Transverse colon (tissue), 4 donors: ENCODE measurements at regions not wholly inside any gene's neighbourhood (a gene's known extent, or its start where the extent isn't known, plus 50 kb on each side); places are given as distances from the start of the nearest gene placed in this dataset.

ENCODE experiments used
- DNase-seq: peaks from one replicate; pipeline ENCODE4 v3.0.0-alpha.2; 2019
- H3K27ac ChIP-seq, 4 donors: fragments of 200-600 bp; sonication (generic); 2 replicates each; pipeline ENCODE4 v1.5.1; 2016 to 2018; ENCODE audit warnings: inconsistent platforms in 4 of 4
- H3K27me3 ChIP-seq: fragments of 200-600 bp; sonication (generic); 2 replicates; pipeline ENCODE4 v1.5.1; 2017; ENCODE audit warnings: inconsistent platforms
- H3K36me3 ChIP-seq, 4 donors: fragments of 200-600 bp; sonication (generic); 2 replicates each; pipeline ENCODE4 v1.5.1; 2017 to 2019; ENCODE audit warnings: inconsistent platforms in 4 of 4
- H3K4me1 ChIP-seq, 4 donors: fragments of 200-600 bp; sonication (generic); 2 replicates each; pipeline ENCODE4 v1.5.1; 2017 to 2020; ENCODE audit warnings: inconsistent platforms in 4 of 4
- H3K4me3 ChIP-seq, 4 donors: fragments of 200-600 bp; sonication (generic); 1 replicate in 1 of 4; 2 replicates in 3 of 4; pipeline versions ENCODE4 v1.5.1 to v1.6.1; 2017 to 2019; ENCODE audit warnings: inconsistent platforms in 4 of 4
- H3K9me3 ChIP-seq, 2 donors: fragments of 200-600 bp; sonication (generic); 2 replicates each; pipeline ENCODE4 v1.5.1; 2017 to 2019; ENCODE audit warnings: inconsistent platforms in 2 of 2
- CTCF ChIP-seq, 5 experiments: fragments of 200-600 bp in 3 of 5; fragments of 450-650 bp in 2 of 5; sonication (generic) in 3 of 5; IDR thresholded peaks; 1 replicate in 2 of 5; 2 replicates in 3 of 5; pipeline ENCODE4 v1.5.1; 2016 to 2017; ENCODE audit warnings: antibody characterized with exemption in 5 of 5, inconsistent platforms in 3 of 5, mild to moderate bottlenecking in 2 of 5, moderate library complexity in 1 of 5
- EP300 ChIP-seq: sonication (generic); formaldehyde crosslinking; IDR thresholded peaks from one replicate; pipeline ENCODE4 v1.6.1; 2017; ENCODE audit warnings: antibody characterized with exemption, low read depth
- POLR2A ChIP-seq: fragments of 450-650 bp; IDR thresholded peaks from one replicate; pipeline ENCODE4 v1.6.1; 2016; ENCODE audit warnings: antibody characterized with exemption, mild to moderate bottlenecking, moderate library complexity
- POLR2AphosphoS5 ChIP-seq, 3 donors: sonication (generic); formaldehyde crosslinking; IDR thresholded peaks; one replicate each; pipeline ENCODE4 v1.6.1; 2016; ENCODE audit warnings: antibody characterized with exemption in 3 of 3
- WGBS, 2 donors: methylation state at CpG; one replicate each; pipeline ENCODE4 v1.1.5; 2018; ENCODE audit warnings: low coverage in 1 of 2; 5-methylcytosine and 5-hydroxymethylcytosine counted together
- in situ Hi-C, 4 donors: fragments of 200-750 bp; cut with MboI; loops; one replicate each; pipeline versions ENCODE4 v1.15.0 to v1.15.1; 2017; ENCODE audit warnings: low sequenced_read_pairs in 3 of 4, low pct_ligation_motif_present in 1 of 4, low pct_unique_long_range_greater_than_20kb in 1 of 4
- intact Hi-C: fragments of 100-400 bp; cut with DNase I; formaldehyde crosslinking; loops from one replicate; pipeline ENCODE4 v1.15.1; 2023; ENCODE audit warnings: low total_unique reads

GRCh38 chr21:16837321-16837720 lies 675.5 kb upstream of the CXADR start:
- in situ Hi-C loops = loop anchor here in 1 of 4 donors (25.0 kb wide), 1 partner anchor 100 kb away; no protein-coding TSS in a partner anchor
- TF ChIP-seq EP300 (no peak), POLR2A (no peak), CTCF (IDR thresholded peaks at IDR 0.05) (no peak), POLR2AphosphoS5 (IDR thresholded peaks at IDR 0.05) (no peak)
- no peak overlapping the region for H3K27ac ChIP-seq
- H3K9me3 ChIP-seq = no peaks in the 10 kb centered on the region
- no peaks in the 10 kb centered on the region for H3K36me3 ChIP-seq
- intact Hi-C loops = no loop called here
- DNase-seq = no peak
- H3K4me1 ChIP-seq = no peaks in the 10 kb centered on the region
- no peak overlapping the region for H3K4me3 ChIP-seq
- H3K27me3 ChIP-seq = no peaks in the 10 kb centered on the region

DNA sequence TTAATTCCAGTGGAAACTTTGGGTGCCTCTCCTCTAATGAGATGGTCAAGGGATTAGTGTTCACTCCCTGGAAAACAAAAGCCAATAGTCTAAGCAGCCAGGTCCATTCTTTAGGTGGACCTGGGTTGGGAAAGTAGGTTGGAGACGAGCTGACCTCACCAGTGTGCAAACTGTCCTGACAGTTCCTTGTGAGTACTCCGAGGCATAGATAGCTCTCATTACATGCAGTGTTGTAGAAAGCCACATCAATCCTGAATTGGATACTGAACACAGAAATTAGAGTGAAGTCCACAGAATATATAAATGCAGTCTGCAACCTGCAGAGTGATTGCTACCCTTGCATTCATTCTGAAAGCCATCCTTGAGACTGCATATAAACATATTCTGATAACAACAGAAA lies 675.1 kb upstream of the CXADR start:
- DNase-seq = no peak
- no peaks in the 10 kb centered on the region for H3K27me3 ChIP-seq
- H3K27ac ChIP-seq = no peak overlapping the region
- no peak for TF ChIP-seq POLR2A
- TF ChIP-seq CTCF (IDR thresholded peaks at IDR 0.05) = no peak
- no peak for TF ChIP-seq POLR2AphosphoS5 (IDR thresholded peaks at IDR 0.05)
- TF ChIP-seq EP300 = no peak
- no peaks in the 10 kb centered on the region for H3K9me3 ChIP-seq
- intact Hi-C loops (no loop called here), in situ Hi-C loops (loop anchor here in 1 of 4 donors (25.0 kb wide), 1 partner anchor 100 kb away; no protein-coding TSS in a partner anchor)
- H3K36me3 ChIP-seq = no peaks in the 10 kb centered on the region
- H3K4me1 ChIP-seq = no peaks in the 10 kb centered on the region
- 45 to 67% methylated on average over 2 of the region's 2 CpGs for WGBS, 2 donors
- no peak overlapping the region for H3K4me3 ChIP-seq

- intact Hi-C loops (no loop called here), in situ Hi-C loops (loop anchor here in 1 of 4 donors (25.0 kb wide), 1 partner anchor 101 kb away; no protein-coding TSS in a partner anchor)
- Histone ChIP-seq H3K4me3 (no peak overlapping the region), H3K27ac (no peak overlapping the region), H3K9me3 (no peaks in the 10 kb centered on the region), H3K36me3 (no peaks in the 10 kb centered on the region), H3K27me3 (no peaks in the 10 kb centered on the region), H3K4me1 (no peaks in the 10 kb centered on the region)
- DNase-seq = no peak
- TF ChIP-seq CTCF (IDR thresholded peaks at IDR 0.05) (no peak), POLR2A (no peak), POLR2AphosphoS5 (IDR thresholded peaks at IDR 0.05) (no peak), EP300 (no peak)
- 40 to 46% methylated on average over 3 of the region's 3 CpGs for WGBS, 2 donors
Measured at GRCh38 chr21:16838331-16838730, 674.5 kb upstream of the CXADR start.

DNA sequence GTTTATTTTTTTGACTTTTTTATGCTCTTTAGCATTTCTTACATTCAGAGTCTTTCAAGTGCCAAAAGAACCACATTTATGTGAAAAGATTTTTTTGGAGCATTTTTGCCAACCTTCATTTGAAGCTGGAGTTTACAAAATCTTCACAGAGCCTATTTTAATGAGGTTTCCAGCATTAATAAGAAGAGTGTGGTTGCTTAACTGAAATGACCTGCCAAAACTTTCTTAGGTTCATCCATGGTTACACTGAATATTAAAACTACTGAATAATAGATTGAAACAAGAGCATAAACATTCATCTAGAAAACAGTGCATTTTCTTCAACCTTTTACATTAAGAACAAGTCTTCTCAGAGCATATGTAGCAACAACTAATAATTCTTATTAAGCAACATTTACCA lies 672.3 kb upstream of the CXADR start:
- in situ Hi-C loops = loop anchor here in 1 of 4 donors (25.0 kb wide), 1 partner anchor 103 kb away; no protein-coding TSS in a partner anchor
- no peak for TF ChIP-seq EP300
- no peak for TF ChIP-seq POLR2AphosphoS5 (IDR thresholded peaks at IDR 0.05)
- no peak for TF ChIP-seq CTCF (IDR thresholded peaks at IDR 0.05)
- TF ChIP-seq POLR2A = no peak
- no peaks in the 10 kb centered on the region for H3K36me3 ChIP-seq
- H3K4me3 ChIP-seq = no peak overlapping the region
- no peaks in the 10 kb centered on the region for H3K27me3 ChIP-seq
- no peak overlapping the region for H3K27ac ChIP-seq
- H3K9me3 ChIP-seq = no peaks in the 10 kb centered on the region
- no peak for DNase-seq
- intact Hi-C loops = no loop called here
- no peaks in the 10 kb centered on the region for H3K4me1 ChIP-seq
